ENCODE measurements at regions not wholly inside any gene's neighbourhood (a gene's known extent, or its start where the extent isn't known, plus 50 kb on each side); places are given as distances from the start of the nearest gene placed in this dataset.

GRCh38 chr12:58621126-58621525 lies 299.2 kb downstream of the LRIG3 start:
- no peaks in the 10 kb centered on the region for H3K9me2 ChIP-seq (replicated peaks; ENCODE audit: insufficient read depth, low read length)
- H3K36me3 ChIP-seq (ENCODE audit: low read length): no peaks in the 10 kb centered on the region
- no peaks in the 10 kb centered on the region for H3K79me2 ChIP-seq (ENCODE audit: insufficient read depth, low read length)
- no peaks in the 10 kb centered on the region for H3F3A ChIP-seq (ENCODE audit: insufficient read depth)
- H3K27me3 ChIP-seq (ENCODE audit: low read length): no peaks in the 10 kb centered on the region
- H3K4me2 ChIP-seq (ENCODE audit: low read depth, low read length, poor library complexity, severe bottlenecking): no peak overlapping the region
- no peak overlapping the region for H3K9ac ChIP-seq (ENCODE audit: low read length)
- no peak overlapping the region for H3K4me3 ChIP-seq (ENCODE audit: insufficient read depth, low read length, poor library complexity, severe bottlenecking)
- H3K27ac ChIP-seq (ENCODE audit: low read depth, low read length): no peak overlapping the region
- no peak for TF ChIP-seq CTCF (IDR thresholded peaks at IDR 0.05; ENCODE audit: insufficient read depth, low read length, poor library complexity, severe bottlenecking)
- TF ChIP-seq EZH2phosphoT487 (conservative IDR thresholded peaks at IDR 0.05; ENCODE audit: low read length): no peak
- H3K9me3 ChIP-seq (ENCODE audit: insufficient read depth, low read length): no peaks in the 10 kb centered on the region
- H2AFZ ChIP-seq (ENCODE audit: low read depth, low read length, severe bottlenecking): no peak overlapping the region
- H4K20me1 ChIP-seq (ENCODE audit: low read depth, low read length): no peaks in the 10 kb centered on the region

GRCh38 chr12:58629376-58629775 lies 290.9 kb downstream of the LRIG3 start:
- Histone ChIP-seq H3K27ac (ENCODE audit: low read depth, low read length) (no peak overlapping the region), H3K79me2 (ENCODE audit: insufficient read depth, low read length) (no peaks in the 10 kb centered on the region), H3K36me3 (ENCODE audit: low read length) (no peaks in the 10 kb centered on the region), H2AFZ (ENCODE audit: low read depth, low read length, severe bottlenecking) (no peak overlapping the region), H3K27me3 (ENCODE audit: low read length) (no peaks in the 10 kb centered on the region), H3K4me3 (ENCODE audit: insufficient read depth, low read length, poor library complexity, severe bottlenecking) (no peak overlapping the region), H3K9me2 (replicated peaks; ENCODE audit: insufficient read depth, low read length) (no peaks in the 10 kb centered on the region; the same call in 1 of the 2 replicates), H3F3A (ENCODE audit: insufficient read depth) (no peaks in the 10 kb centered on the region), H4K20me1 (ENCODE audit: low read depth, low read length) (no peaks in the 10 kb centered on the region), H3K4me2 (ENCODE audit: low read depth, low read length, poor library complexity, severe bottlenecking) (no peak overlapping the region), H3K9ac (ENCODE audit: low read length) (no peak overlapping the region), H3K9me3 (ENCODE audit: insufficient read depth, low read length) (no peaks in the 10 kb centered on the region)
- TF ChIP-seq EZH2phosphoT487 (conservative IDR thresholded peaks at IDR 0.05; ENCODE audit: low read length) (no peak), CTCF (IDR thresholded peaks at IDR 0.05; ENCODE audit: insufficient read depth, low read length, poor library complexity, severe bottlenecking) (no peak)

- Histone ChIP-seq H3K36me3 (ENCODE audit: low read length) (no peaks in the 10 kb centered on the region), H3K27me3 (ENCODE audit: low read length) (no peaks in the 10 kb centered on the region), H3K9me3 (ENCODE audit: insufficient read depth, low read length) (no peaks in the 10 kb centered on the region), H3K79me2 (ENCODE audit: insufficient read depth, low read length) (no peaks in the 10 kb centered on the region), H2AFZ (ENCODE audit: low read depth, low read length, severe bottlenecking) (no peak overlapping the region), H3K4me2 (ENCODE audit: low read depth, low read length, poor library complexity, severe bottlenecking) (no peak overlapping the region), H3K27ac (ENCODE audit: low read depth, low read length) (no peak overlapping the region), H3F3A (ENCODE audit: insufficient read depth) (no peaks in the 10 kb centered on the region), H3K9ac (ENCODE audit: low read length) (no peak overlapping the region), H3K4me3 (ENCODE audit: insufficient read depth, low read length, poor library complexity, severe bottlenecking) (no peak overlapping the region), H3K9me2 (replicated peaks; ENCODE audit: insufficient read depth, low read length) (no peaks in the 10 kb centered on the region; the same call in 1 of the 2 replicates), H4K20me1 (ENCODE audit: low read depth, low read length) (no peaks in the 10 kb centered on the region)
- TF ChIP-seq CTCF (IDR thresholded peaks at IDR 0.05; ENCODE audit: insufficient read depth, low read length, poor library complexity, severe bottlenecking) (no peak), EZH2phosphoT487 (conservative IDR thresholded peaks at IDR 0.05; ENCODE audit: low read length) (no peak)
Observed at GRCh38 chr12:58633479-58633878, 286.8 kb downstream of the LRIG3 start.
